ENCODE measurements at regions not wholly inside any gene's neighbourhood (a gene's known extent, or its start where the extent isn't known, plus 50 kb on each side); places are given as distances from the start of the nearest gene placed in this dataset.
"Not testable (repeated sequence)": the region's sequence is repeated elsewhere in the genome, so short reads cannot be mapped to it uniquely, and the experiment has no call there.

GRCh38 chr12:131456301-131457027, 254.4 kb upstream of the SFSWAP start:
- no peak for FAIRE-seq
- DNase-seq (ENCODE audit: extremely low spot score, insufficient read length, low read depth): no peak

GRCh38 chr12:131457028-131457310, 253.9 kb upstream of the SFSWAP start:
- DNase-seq (ENCODE audit: extremely low spot score, insufficient read length, low read depth): no peak
- no peak for FAIRE-seq

GRCh38 chr12:131457331-131458047, 253.4 kb upstream of the SFSWAP start:
- no peak for FAIRE-seq
- no peak for DNase-seq (ENCODE audit: extremely low spot score, insufficient read length, low read depth)

- FAIRE-seq (no peak), DNase-seq (ENCODE audit: extremely low spot score, insufficient read length, low read depth) (no peak)
Observed at GRCh38 chr12:131458048-131458374, 252.9 kb upstream of the SFSWAP start.

- FAIRE-seq (no peak), DNase-seq (ENCODE audit: extremely low spot score, insufficient read length, low read depth) (no peak)
Observed at GRCh38 chr12:131458931-131459772, 251.7 kb upstream of the SFSWAP start.

- no peak for DNase-seq (ENCODE audit: extremely low spot score, insufficient read length, low read depth)
- FAIRE-seq: no peak
Observed at GRCh38 chr12:131459773-131460365, 251.0 kb upstream of the SFSWAP start.

- DNase-seq (ENCODE audit: extremely low spot score, insufficient read length, low read depth): no peak
Observed at GRCh38 chr12:131460520-131460919, 250.4 kb upstream of the SFSWAP start.

GRCh38 chr12:131461096-131461495, 249.8 kb upstream of the SFSWAP start:
- no peak for DNase-seq (ENCODE audit: extremely low spot score, insufficient read length, low read depth)
- no peak for FAIRE-seq

More at GRCh38 chr12:131460520-131460919, 250.4 kb upstream of the SFSWAP start:
- no peak for FAIRE-seq

- no peak for FAIRE-seq
- DNase-seq (ENCODE audit: extremely low spot score, insufficient read length, low read depth): no peak
Observed at GRCh38 chr12:131463174-131463573, 247.7 kb upstream of the SFSWAP start.

GRCh38 chr12:131464081-131464480, 246.8 kb upstream of the SFSWAP start:
- DNase-seq (ENCODE audit: extremely low spot score, insufficient read length, low read depth) (no peak), FAIRE-seq (no peak)

- no peak for FAIRE-seq
Observed at GRCh38 chr12:131466306-131466705, 244.6 kb upstream of the SFSWAP start.

GRCh38 chr12:131466932-131467331, 244.0 kb upstream of the SFSWAP start:
- FAIRE-seq: no peak
- no peak for DNase-seq (ENCODE audit: extremely low spot score, insufficient read length, low read depth)

More at GRCh38 chr12:131466306-131466705, 244.6 kb upstream of the SFSWAP start:
- no peak for DNase-seq (ENCODE audit: extremely low spot score, insufficient read length, low read depth)

- no peak for DNase-seq (ENCODE audit: extremely low spot score, insufficient read length, low read depth)
- no peak for FAIRE-seq
Observed at GRCh38 chr12:131468206-131468605, 242.7 kb upstream of the SFSWAP start.

- not testable (repeated sequence) for FAIRE-seq; DNase-seq (ENCODE audit: extremely low spot score, insufficient read length, low read depth)
Observed at GRCh38 chr12:131469945-131470344, 240.9 kb upstream of the SFSWAP start.

- FAIRE-seq (no peak), DNase-seq (ENCODE audit: extremely low spot score, insufficient read length, low read depth) (no peak)
Observed at GRCh38 chr12:131471271-131471905, 239.5 kb upstream of the SFSWAP start.

- no peak for FAIRE-seq
- no peak for DNase-seq (ENCODE audit: extremely low spot score, insufficient read length, low read depth)
Observed at GRCh38 chr12:131471946-131472732, 238.8 kb upstream of the SFSWAP start.

- FAIRE-seq (no peak), DNase-seq (ENCODE audit: extremely low spot score, insufficient read length, low read depth) (no peak)
Observed at GRCh38 chr12:131473261-131473660, 237.6 kb upstream of the SFSWAP start.

GRCh38 chr12:131473741-131474709, 236.9 kb upstream of the SFSWAP start:
- FAIRE-seq: no peak

More at GRCh38 chr12:131473741-131474709, 236.9 kb upstream of the SFSWAP start:
- no peak for DNase-seq (ENCODE audit: extremely low spot score, insufficient read length, low read depth)

All from GM18507 (cell line).